Spleen (tissue), 3 donors: ENCODE measurements at regions not wholly inside any gene's neighbourhood (a gene's known extent, or its start where the extent isn't known, plus 50 kb on each side); places are given as distances from the start of the nearest gene placed in this dataset.

Experiments used
- POLR2A ChIP-seq, 3 donors: fragments of 450-650 bp; IDR thresholded peaks; one replicate each; pipeline ENCODE4 v1.5.1; 2017; ENCODE audit warnings: antibody characterized with exemption in 3 of 3, mild to moderate bottlenecking in 1 of 3
- POLR2AphosphoS5 ChIP-seq, 3 donors: sonication (generic); formaldehyde crosslinking; IDR thresholded peaks; one replicate each; pipeline ENCODE4 v1.5.1; 2017; ENCODE audit warnings: antibody characterized with exemption in 3 of 3

DNA sequence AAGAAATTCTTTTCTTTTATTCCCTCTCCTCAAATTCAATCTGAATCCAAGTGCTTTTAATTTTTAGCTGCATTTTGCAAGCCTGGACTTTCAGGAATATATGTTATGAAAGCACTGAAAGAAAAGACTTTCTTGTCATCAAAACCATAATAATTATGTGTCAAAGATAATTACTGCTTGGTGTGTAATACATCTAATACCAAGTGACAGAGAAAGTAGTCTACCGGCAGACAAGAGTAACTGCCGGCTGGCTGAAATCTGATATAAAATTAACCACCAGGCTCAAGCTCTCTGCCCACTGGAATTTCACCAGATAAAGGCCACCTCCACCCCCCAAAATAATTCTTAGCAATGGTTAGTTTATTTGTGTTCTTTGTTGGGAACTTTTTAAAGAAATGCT, 220.9 kb upstream of the CDIN1 start:
- TF ChIP-seq POLR2A (IDR thresholded peaks at IDR 0.05) (no peak), POLR2AphosphoS5 (IDR thresholded peaks at IDR 0.05) (no peak)
